ENCODE measurements at regions not wholly inside any gene's neighbourhood (a gene's known extent, or its start where the extent isn't known, plus 50 kb on each side); places are given as distances from the start of the nearest gene placed in this dataset.

- no peak for DNase-seq (ENCODE audit: low read depth)
- TF ChIP-seq CTCF (IDR thresholded peaks at IDR 0.05; ENCODE audit: low read depth, low read length, missing control alignments), result no peak
- H3K4me3 ChIP-seq (ENCODE audit: low read depth, low read length), result no peak overlapping the region
Measured at GRCh38 chr22:48666620-48667019, 1161.1 kb downstream of the BRD1 start.

GRCh38 chr22:48665311-48665995 lies 1162.2 kb downstream of the BRD1 start:
- no peak for TF ChIP-seq CTCF (IDR thresholded peaks at IDR 0.05; ENCODE audit: low read depth, low read length, missing control alignments)
- no peak for DNase-seq (ENCODE audit: low read depth)

GRCh38 chr22:48664586-48664985 lies 1163.1 kb downstream of the BRD1 start:
- no peak for TF ChIP-seq CTCF (IDR thresholded peaks at IDR 0.05; ENCODE audit: low read depth, low read length, missing control alignments)
- DNase-seq (ENCODE audit: low read depth), result no peak
- H3K4me3 ChIP-seq (ENCODE audit: low read depth, low read length), result no peak overlapping the region

More at GRCh38 chr22:48665311-48665995, 1162.2 kb downstream of the BRD1 start:
- no peak overlapping the region for H3K4me3 ChIP-seq (ENCODE audit: low read depth, low read length)

- no peak for DNase-seq (ENCODE audit: low read depth)
- peak; percentile 52 for TF ChIP-seq CTCF (IDR thresholded peaks at IDR 0.05; ENCODE audit: low read depth, low read length, missing control alignments)
- no peak overlapping the region for H3K4me3 ChIP-seq (ENCODE audit: low read depth, low read length)
Measured at GRCh38 chr22:48663297-48663696, 1164.4 kb downstream of the BRD1 start.

- TF ChIP-seq CTCF (IDR thresholded peaks at IDR 0.05; ENCODE audit: low read depth, low read length, missing control alignments), result no peak
- H3K4me3 ChIP-seq (ENCODE audit: low read depth, low read length), result no peak overlapping the region
- DNase-seq (ENCODE audit: low read depth), result no peak
Measured at GRCh38 chr22:48662476-48663135, 1165.1 kb downstream of the BRD1 start.

GRCh38 chr22:48661984-48662383 lies 1165.7 kb downstream of the BRD1 start:
- no peak for DNase-seq (ENCODE audit: low read depth)
- no peak for TF ChIP-seq CTCF (IDR thresholded peaks at IDR 0.05; ENCODE audit: low read depth, low read length, missing control alignments)
- H3K4me3 ChIP-seq (ENCODE audit: low read depth, low read length), result no peak overlapping the region
